ENCODE measurements at regions not wholly inside any gene's neighbourhood (a gene's known extent, or its start where the extent isn't known, plus 50 kb on each side); places are given as distances from the start of the nearest gene placed in this dataset.

DNA sequence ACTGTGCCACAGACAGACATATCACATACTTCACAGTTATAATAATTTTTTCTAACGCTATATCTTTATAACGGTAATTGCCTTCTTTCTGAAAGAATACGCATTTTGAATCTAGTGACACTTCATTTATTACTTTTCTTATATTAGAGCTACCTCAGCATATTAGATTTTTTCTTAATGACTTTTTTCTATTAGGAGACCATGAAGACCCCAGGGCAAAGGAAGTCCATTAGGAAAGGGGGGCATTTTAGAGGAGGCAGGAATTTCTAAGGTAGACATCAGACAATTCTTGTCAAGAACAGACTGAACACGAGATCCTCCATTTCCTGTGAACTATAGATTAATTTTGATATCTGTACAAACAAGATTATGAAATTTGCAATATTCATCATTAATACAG is 90.5 kb upstream of the NSMCE3 start:
- H3K27ac ChIP-seq: no peak overlapping the region
- H3K79me2 ChIP-seq: no peaks in the 10 kb centered on the region
- H3K36me3 ChIP-seq (replicated peaks; ENCODE audit: insufficient read depth, low read depth): no peaks in the 10 kb centered on the region
- H3K4me1 ChIP-seq (ENCODE audit: insufficient read depth): no peaks in the 10 kb centered on the region
- no peaks in the 10 kb centered on the region for H3K27me3 ChIP-seq
- no peaks in the 10 kb centered on the region for H4K20me1 ChIP-seq (ENCODE audit: insufficient read depth, poor library complexity, severe bottlenecking)
- 91% methylated on average over 4 of the region's 4 CpGs for WGBS (ENCODE audit: low lambda C conversion rate, missing lambda C conversion rate)
- no peak overlapping the region for H2AFZ ChIP-seq
- H3K9me3 ChIP-seq (ENCODE audit: low read depth): no peaks in the 10 kb centered on the region
- H3K4me2 ChIP-seq: no peak overlapping the region
- no peak overlapping the region for H3K4me3 ChIP-seq
- DNase-seq (ENCODE audit: low spot score): no peak
- no peaks in the 10 kb centered on the region for H3K9me2 ChIP-seq (replicated peaks; ENCODE audit: insufficient read depth)
- no peak for TF ChIP-seq EZH2phosphoT487 (IDR thresholded peaks at IDR 0.05; ENCODE audit: low read depth, severe bottlenecking, unreplicated experiment)
- TF ChIP-seq, protein P1, sequence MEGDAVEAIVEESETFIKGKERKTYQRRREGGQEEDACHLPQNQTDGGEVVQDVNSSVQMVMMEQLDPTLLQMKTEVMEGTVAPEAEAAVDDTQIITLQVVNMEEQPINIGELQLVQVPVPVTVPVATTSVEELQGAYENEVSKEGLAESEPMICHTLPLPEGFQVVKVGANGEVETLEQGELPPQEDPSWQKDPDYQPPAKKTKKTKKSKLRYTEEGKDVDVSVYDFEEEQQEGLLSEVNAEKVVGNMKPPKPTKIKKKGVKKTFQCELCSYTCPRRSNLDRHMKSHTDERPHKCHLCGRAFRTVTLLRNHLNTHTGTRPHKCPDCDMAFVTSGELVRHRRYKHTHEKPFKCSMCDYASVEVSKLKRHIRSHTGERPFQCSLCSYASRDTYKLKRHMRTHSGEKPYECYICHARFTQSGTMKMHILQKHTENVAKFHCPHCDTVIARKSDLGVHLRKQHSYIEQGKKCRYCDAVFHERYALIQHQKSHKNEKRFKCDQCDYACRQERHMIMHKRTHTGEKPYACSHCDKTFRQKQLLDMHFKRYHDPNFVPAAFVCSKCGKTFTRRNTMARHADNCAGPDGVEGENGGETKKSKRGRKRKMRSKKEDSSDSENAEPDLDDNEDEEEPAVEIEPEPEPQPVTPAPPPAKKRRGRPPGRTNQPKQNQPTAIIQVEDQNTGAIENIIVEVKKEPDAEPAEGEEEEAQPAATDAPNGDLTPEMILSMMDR (IDR thresholded peaks at IDR 0.05; ENCODE audit: poor library complexity): no peak
- no peak for TF ChIP-seq EZH2 (IDR thresholded peaks at IDR 0.05; ENCODE audit: borderline replicate concordance)

GRCh38 chr15:29356786-29357185 is 87.2 kb upstream of the NSMCE3 start:
- Histone ChIP-seq H3K9me3 (ENCODE audit: low read depth) (no peaks in the 10 kb centered on the region), H3K9me2 (replicated peaks; ENCODE audit: insufficient read depth) (no peaks in the 10 kb centered on the region), H3K4me1 (ENCODE audit: insufficient read depth) (no peaks in the 10 kb centered on the region), H2AFZ (no peak overlapping the region), H3K79me2 (no peaks in the 10 kb centered on the region), H3K27me3 (no peaks in the 10 kb centered on the region), H3K4me2 (no peak overlapping the region), H4K20me1 (ENCODE audit: insufficient read depth, poor library complexity, severe bottlenecking) (no peaks in the 10 kb centered on the region), H3K36me3 (replicated peaks; ENCODE audit: insufficient read depth, low read depth) (no peaks in the 10 kb centered on the region), H3K4me3 (no peak overlapping the region), H3K27ac (no peak overlapping the region)
- DNase-seq (ENCODE audit: low spot score): no peak
- WGBS (ENCODE audit: low lambda C conversion rate, missing lambda C conversion rate): 100% methylated on average over 1 of the region's 1 CpG
- TF ChIP-seq, protein P1 (IDR thresholded peaks at IDR 0.05; ENCODE audit: poor library complexity): no peak
- TF ChIP-seq EZH2phosphoT487 (IDR thresholded peaks at IDR 0.05; ENCODE audit: low read depth, severe bottlenecking, unreplicated experiment) (no peak), EZH2 (IDR thresholded peaks at IDR 0.05; ENCODE audit: borderline replicate concordance) (no peak)

GRCh38 chr15:29355477-29355876 is 85.9 kb upstream of the NSMCE3 start:
- Histone ChIP-seq H2AFZ (no peak overlapping the region), H3K36me3 (replicated peaks; ENCODE audit: insufficient read depth, low read depth) (no peaks in the 10 kb centered on the region), H3K9me3 (ENCODE audit: low read depth) (no peaks in the 10 kb centered on the region), H3K4me2 (no peak overlapping the region), H3K4me3 (no peak overlapping the region), H3K27me3 (no peaks in the 10 kb centered on the region), H3K9me2 (replicated peaks; ENCODE audit: insufficient read depth) (no peaks in the 10 kb centered on the region), H3K27ac (no peak overlapping the region), H4K20me1 (ENCODE audit: insufficient read depth, poor library complexity, severe bottlenecking) (no peaks in the 10 kb centered on the region), H3K4me1 (ENCODE audit: insufficient read depth) (no peaks in the 10 kb centered on the region), H3K79me2 (no peaks in the 10 kb centered on the region)
- WGBS (ENCODE audit: low lambda C conversion rate, missing lambda C conversion rate): 91% methylated on average over 1 of the region's 1 CpG
- DNase-seq (ENCODE audit: low spot score): no peak
- TF ChIP-seq, protein P1 (IDR thresholded peaks at IDR 0.05; ENCODE audit: poor library complexity): no peak
- TF ChIP-seq EZH2 (IDR thresholded peaks at IDR 0.05; ENCODE audit: borderline replicate concordance) (no peak), EZH2phosphoT487 (IDR thresholded peaks at IDR 0.05; ENCODE audit: low read depth, severe bottlenecking, unreplicated experiment) (no peak)

DNA sequence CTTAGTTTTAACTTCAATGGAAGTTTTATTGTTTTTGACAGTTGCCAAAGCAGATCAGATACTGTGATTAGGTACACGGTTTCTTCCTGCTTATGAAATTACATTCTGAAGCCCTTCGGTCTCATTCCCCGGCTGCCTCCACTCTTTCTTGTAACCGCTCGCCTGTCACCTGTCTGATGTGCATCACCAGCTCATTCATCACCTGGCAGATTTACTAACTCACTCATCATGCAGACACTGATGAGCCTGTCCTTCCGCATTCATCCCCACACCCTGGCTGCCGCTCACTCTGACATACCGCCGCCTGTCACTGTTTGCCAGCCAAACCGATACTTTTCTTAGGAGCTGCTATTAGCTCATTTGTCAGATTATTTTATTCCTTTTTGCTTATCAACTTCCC is 82.8 kb upstream of the NSMCE3 start:
- H3K27ac ChIP-seq: no peak overlapping the region
- H3K9me2 ChIP-seq (replicated peaks; ENCODE audit: insufficient read depth): no peaks in the 10 kb centered on the region
- no peaks in the 10 kb centered on the region for H3K36me3 ChIP-seq (replicated peaks; ENCODE audit: insufficient read depth, low read depth)
- H3K79me2 ChIP-seq: no peaks in the 10 kb centered on the region
- H3K27me3 ChIP-seq: no peaks in the 10 kb centered on the region
- no peak overlapping the region for H3K4me3 ChIP-seq
- no peak for DNase-seq (ENCODE audit: low spot score)
- no peak overlapping the region for H2AFZ ChIP-seq
- H3K4me2 ChIP-seq: no peak overlapping the region
- no peaks in the 10 kb centered on the region for H3K9me3 ChIP-seq (ENCODE audit: low read depth)
- no peaks in the 10 kb centered on the region for H4K20me1 ChIP-seq (ENCODE audit: insufficient read depth, poor library complexity, severe bottlenecking)
- TF ChIP-seq EZH2 (IDR thresholded peaks at IDR 0.05; ENCODE audit: borderline replicate concordance) (no peak), EZH2phosphoT487 (IDR thresholded peaks at IDR 0.05; ENCODE audit: low read depth, severe bottlenecking, unreplicated experiment) (no peak)
- TF ChIP-seq, protein P1 (IDR thresholded peaks at IDR 0.05; ENCODE audit: poor library complexity): no peak
- H3K4me1 ChIP-seq (ENCODE audit: insufficient read depth): peaks cover 6% of the 10 kb centered on the region
- 78% methylated on average over 10 of the region's 10 CpGs for WGBS (ENCODE audit: low lambda C conversion rate, missing lambda C conversion rate)
